Vagina (tissue), 2 donors: ENCODE measurements at regions not wholly inside any gene's neighbourhood (a gene's known extent, or its start where the extent isn't known, plus 50 kb on each side); places are given as distances from the start of the nearest gene placed in this dataset.

Experiments
- DNase-seq, 2 donors: peaks; one replicate each; pipeline ENCODE4 v3.0.0-alpha.2; 2017; ENCODE audit errors: extremely low spot score in 2 of 2
- H3K27ac ChIP-seq: fragments of 200-600 bp; sonication (generic); one replicate; pipeline ENCODE4 v1.5.1; 2019
- H3K27me3 ChIP-seq: fragments of 200-600 bp; sonication (generic); one replicate; pipeline ENCODE4 v1.5.1; 2019
- H3K36me3 ChIP-seq, 2 donors: fragments of 200-600 bp; sonication (generic); one replicate each; pipeline ENCODE4 v1.5.1; 2017 to 2019
- H3K4me1 ChIP-seq: fragments of 200-600 bp; sonication (generic); one replicate; pipeline ENCODE4 v1.5.1; 2019
- H3K4me3 ChIP-seq, 2 donors: fragments of 200-600 bp; sonication (generic); 1 replicate in 1 of 2; 2 replicates in 1 of 2; pipeline ENCODE4 v1.5.1; 2016 to 2019
- H3K9me3 ChIP-seq: fragments of 200-600 bp; sonication (generic); one replicate; pipeline ENCODE4 v1.5.1; 2019
- POLR2A ChIP-seq, 2 donors: fragments of 450-650 bp; IDR thresholded peaks; one replicate each; pipeline ENCODE4 v1.6.1; 2017; ENCODE audit warnings: antibody characterized with exemption in 2 of 2, mild to moderate bottlenecking in 2 of 2, moderate library complexity in 2 of 2
- POLR2AphosphoS5 ChIP-seq, 2 donors: sonication (generic); formaldehyde crosslinking; IDR thresholded peaks; one replicate each; pipeline ENCODE4 v1.9.0; 2017; ENCODE audit warnings: antibody characterized with exemption in 2 of 2, mild to moderate bottlenecking in 2 of 2, low read depth in 1 of 2; ENCODE audit not compliant: insufficient read depth in 1 of 2
- intact Hi-C: fragments of 100-400 bp; cut with DNase I; formaldehyde crosslinking; loops from one replicate; pipeline ENCODE4 v1.15.1; 2023
- TF ChIP-seq, protein P1 (sequence below), 3 experiments: fragments of 450-650 bp in 2 of 3; fragments of 200-600 bp in 1 of 3; sonication (generic) in 1 of 3; IDR thresholded peaks; one replicate each; pipeline ENCODE4 v1.5.1; 2017 to 2019; ENCODE audit warnings: antibody characterized with exemption in 3 of 3, mild to moderate bottlenecking in 2 of 3, moderate library complexity in 2 of 3

DNA sequence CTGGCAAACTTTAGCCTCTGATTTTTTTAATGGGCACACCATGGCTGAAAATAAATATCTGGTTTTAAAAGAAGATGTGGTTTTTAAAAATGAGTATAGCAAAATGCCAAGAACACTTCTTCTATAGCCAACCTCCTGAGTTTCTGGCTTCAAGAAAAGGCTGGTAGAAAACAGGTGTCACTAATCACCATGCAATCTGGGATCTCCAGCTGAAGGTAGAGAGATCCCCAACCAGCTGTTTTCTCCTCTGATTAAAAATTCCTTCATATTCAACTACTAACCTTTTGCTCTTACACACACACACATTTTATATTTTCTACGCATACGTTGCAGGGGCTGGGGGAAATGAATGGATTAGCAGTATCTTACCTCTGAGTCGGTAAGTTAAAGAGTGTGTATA lies 279.6 kb upstream of the ROBO2 start:
- intact Hi-C loops: no loop called here
- no peak for DNase-seq
- H3K9me3 ChIP-seq: no peaks in the 10 kb centered on the region
- no peak overlapping the region for H3K27ac ChIP-seq
- H3K36me3 ChIP-seq: no peaks in the 10 kb centered on the region
- H3K27me3 ChIP-seq: no peaks in the 10 kb centered on the region
- TF ChIP-seq, protein P1, sequence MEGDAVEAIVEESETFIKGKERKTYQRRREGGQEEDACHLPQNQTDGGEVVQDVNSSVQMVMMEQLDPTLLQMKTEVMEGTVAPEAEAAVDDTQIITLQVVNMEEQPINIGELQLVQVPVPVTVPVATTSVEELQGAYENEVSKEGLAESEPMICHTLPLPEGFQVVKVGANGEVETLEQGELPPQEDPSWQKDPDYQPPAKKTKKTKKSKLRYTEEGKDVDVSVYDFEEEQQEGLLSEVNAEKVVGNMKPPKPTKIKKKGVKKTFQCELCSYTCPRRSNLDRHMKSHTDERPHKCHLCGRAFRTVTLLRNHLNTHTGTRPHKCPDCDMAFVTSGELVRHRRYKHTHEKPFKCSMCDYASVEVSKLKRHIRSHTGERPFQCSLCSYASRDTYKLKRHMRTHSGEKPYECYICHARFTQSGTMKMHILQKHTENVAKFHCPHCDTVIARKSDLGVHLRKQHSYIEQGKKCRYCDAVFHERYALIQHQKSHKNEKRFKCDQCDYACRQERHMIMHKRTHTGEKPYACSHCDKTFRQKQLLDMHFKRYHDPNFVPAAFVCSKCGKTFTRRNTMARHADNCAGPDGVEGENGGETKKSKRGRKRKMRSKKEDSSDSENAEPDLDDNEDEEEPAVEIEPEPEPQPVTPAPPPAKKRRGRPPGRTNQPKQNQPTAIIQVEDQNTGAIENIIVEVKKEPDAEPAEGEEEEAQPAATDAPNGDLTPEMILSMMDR (IDR thresholded peaks at IDR 0.05): no peak
- no peak for TF ChIP-seq POLR2A (IDR thresholded peaks at IDR 0.05)
- TF ChIP-seq POLR2AphosphoS5 (IDR thresholded peaks at IDR 0.05; ENCODE audit: insufficient read depth in 1 of 2, low read depth in 1 of 2): no peak
- H3K4me1 ChIP-seq: no peaks in the 10 kb centered on the region
- no peak overlapping the region for H3K4me3 ChIP-seq

DNA sequence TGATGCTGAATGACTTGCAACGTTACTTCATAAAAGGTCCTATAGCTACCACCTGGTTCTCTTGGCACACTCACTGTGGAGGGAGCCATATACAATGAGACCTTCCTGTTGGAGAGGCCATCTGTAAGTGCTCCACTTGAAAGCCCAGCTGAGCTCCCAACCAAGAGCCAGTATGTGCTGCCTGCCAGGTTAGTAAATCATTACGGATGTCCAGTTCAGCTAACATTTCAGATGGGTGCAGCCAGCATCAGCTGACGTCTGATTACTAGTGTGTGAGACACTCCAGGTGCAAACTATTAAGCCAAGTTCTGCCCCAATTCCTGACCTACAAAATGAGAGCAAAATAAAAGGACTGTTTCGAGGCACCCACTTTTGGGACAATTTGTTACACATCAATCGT lies 274.4 kb upstream of the ROBO2 start:
- no peaks in the 10 kb centered on the region for H3K4me1 ChIP-seq
- no peaks in the 10 kb centered on the region for H3K36me3 ChIP-seq
- no peaks in the 10 kb centered on the region for H3K9me3 ChIP-seq
- TF ChIP-seq POLR2A (IDR thresholded peaks at IDR 0.05) (no peak), POLR2AphosphoS5 (IDR thresholded peaks at IDR 0.05; ENCODE audit: insufficient read depth in 1 of 2, low read depth in 1 of 2) (no peak)
- TF ChIP-seq, protein P1 (IDR thresholded peaks at IDR 0.05): no peak
- no peak overlapping the region for H3K4me3 ChIP-seq
- H3K27ac ChIP-seq: no peak overlapping the region
- intact Hi-C loops: no loop called here
- no peak for DNase-seq
- H3K27me3 ChIP-seq: no peaks in the 10 kb centered on the region

DNA sequence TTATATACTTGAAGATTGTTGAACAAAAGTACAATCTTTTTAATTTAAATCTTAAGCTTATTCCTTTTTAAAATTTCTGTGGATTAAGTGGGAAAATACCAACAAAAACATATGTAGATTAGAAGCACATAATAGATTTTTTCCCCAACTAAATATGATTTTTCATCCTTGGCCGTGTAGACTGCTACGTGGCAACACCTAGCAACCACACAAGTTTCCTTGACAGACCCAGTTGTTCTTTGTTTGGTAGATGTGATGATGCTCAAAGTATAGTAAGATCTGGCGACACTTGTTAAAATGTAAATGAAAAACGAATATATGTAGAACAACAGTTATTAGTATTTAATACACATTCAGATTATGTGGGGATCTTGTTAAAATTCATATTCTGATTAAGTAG lies 271.0 kb upstream of the ROBO2 start:
- no peak for DNase-seq
- Histone ChIP-seq H3K36me3 (no peaks in the 10 kb centered on the region), H3K4me1 (no peaks in the 10 kb centered on the region), H3K9me3 (no peaks in the 10 kb centered on the region), H3K27ac (no peak overlapping the region), H3K4me3 (no peak overlapping the region), H3K27me3 (no peaks in the 10 kb centered on the region)
- TF ChIP-seq POLR2A (IDR thresholded peaks at IDR 0.05) (no peak), POLR2AphosphoS5 (IDR thresholded peaks at IDR 0.05; ENCODE audit: insufficient read depth in 1 of 2, low read depth in 1 of 2) (no peak)
- TF ChIP-seq, protein P1 (IDR thresholded peaks at IDR 0.05): no peak
- intact Hi-C loops: no loop called here

DNA sequence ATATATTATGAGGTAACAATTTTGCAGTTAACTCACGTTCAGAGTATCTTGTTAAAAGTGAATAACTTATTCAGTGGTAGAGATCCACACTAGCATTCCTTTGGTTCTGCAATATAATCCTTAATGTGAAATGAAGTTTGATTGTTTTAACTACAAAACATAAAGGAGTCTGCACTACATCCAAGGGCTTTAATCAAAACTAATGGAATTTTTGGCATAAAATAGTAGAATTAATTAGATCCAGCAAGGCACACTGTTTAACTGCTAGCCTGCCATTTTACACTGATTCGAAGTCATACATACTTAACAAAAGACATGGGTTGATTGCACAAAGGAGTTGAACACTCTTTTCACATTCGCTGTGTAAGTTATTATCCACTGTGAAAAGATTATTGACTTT lies 263.0 kb upstream of the ROBO2 start:
- no peaks in the 10 kb centered on the region for H3K27me3 ChIP-seq
- intact Hi-C loops: no loop called here
- TF ChIP-seq POLR2A (IDR thresholded peaks at IDR 0.05): no peak
- H3K4me3 ChIP-seq: no peak overlapping the region
- H3K4me1 ChIP-seq: no peaks in the 10 kb centered on the region
- no peak for DNase-seq
- no peaks in the 10 kb centered on the region for H3K36me3 ChIP-seq
- no peaks in the 10 kb centered on the region for H3K9me3 ChIP-seq
- H3K27ac ChIP-seq: no peak overlapping the region

DNA sequence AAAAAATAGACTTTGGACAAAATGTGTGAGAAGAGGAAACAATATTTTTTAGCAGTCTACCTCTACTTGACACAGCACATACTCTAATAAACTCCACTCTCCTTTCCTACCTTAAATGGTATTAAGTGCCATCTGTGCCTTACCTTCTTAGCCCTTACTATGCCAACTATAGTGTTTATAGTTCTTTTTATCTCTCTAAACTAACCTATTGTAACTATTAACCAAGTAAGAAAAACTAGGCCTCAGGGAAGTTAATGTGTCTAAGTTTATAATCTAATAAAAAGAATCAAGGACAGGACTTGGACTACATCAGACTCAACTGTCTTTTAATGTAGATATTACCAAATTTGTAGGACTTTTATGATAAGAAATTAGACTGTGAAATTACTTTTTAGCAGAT lies 251.7 kb upstream of the ROBO2 start:
- Histone ChIP-seq H3K27me3 (no peaks in the 10 kb centered on the region), H3K4me3 (no peak overlapping the region), H3K27ac (no peak overlapping the region), H3K36me3 (no peaks in the 10 kb centered on the region), H3K4me1 (no peaks in the 10 kb centered on the region), H3K9me3 (no peaks in the 10 kb centered on the region)
- intact Hi-C loops: no loop called here
- TF ChIP-seq POLR2AphosphoS5 (IDR thresholded peaks at IDR 0.05; ENCODE audit: insufficient read depth in 1 of 2, low read depth in 1 of 2): no peak
- no peak for TF ChIP-seq POLR2A (IDR thresholded peaks at IDR 0.05)
- TF ChIP-seq, protein P1 (IDR thresholded peaks at IDR 0.05): no peak
- DNase-seq: no peak

DNA sequence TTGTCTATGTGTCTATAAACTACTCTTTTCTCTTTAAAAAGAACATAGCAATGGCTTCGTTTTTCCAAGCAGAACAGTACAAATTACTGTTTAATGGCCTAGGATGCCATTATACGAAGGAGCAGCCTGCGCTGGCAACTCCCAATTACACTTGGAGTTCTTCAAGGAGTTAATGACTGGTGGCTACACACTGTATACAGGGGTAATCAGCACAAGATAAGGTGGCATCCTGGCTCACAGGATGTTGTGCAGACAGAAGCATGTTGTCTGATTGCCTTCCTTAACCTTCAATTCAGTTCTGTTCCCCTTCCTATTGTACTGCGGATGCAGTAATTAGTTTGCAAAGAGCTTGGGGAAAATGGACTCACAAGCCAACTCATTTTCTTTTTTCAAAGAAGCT lies 250.7 kb upstream of the ROBO2 start:
- Histone ChIP-seq H3K27me3 (no peaks in the 10 kb centered on the region), H3K4me1 (no peaks in the 10 kb centered on the region), H3K4me3 (no peak overlapping the region), H3K9me3 (no peaks in the 10 kb centered on the region), H3K27ac (no peak overlapping the region), H3K36me3 (no peaks in the 10 kb centered on the region)
- TF ChIP-seq POLR2A (IDR thresholded peaks at IDR 0.05): no peak
- no peak for TF ChIP-seq POLR2AphosphoS5 (IDR thresholded peaks at IDR 0.05; ENCODE audit: insufficient read depth in 1 of 2, low read depth in 1 of 2)
- TF ChIP-seq, protein P1 (IDR thresholded peaks at IDR 0.05): no peak
- DNase-seq: no peak
- intact Hi-C loops: no loop called here
